K562 (cell line): ENCODE measurements at regions not wholly inside any gene's neighbourhood (a gene's known extent, or its start where the extent isn't known, plus 50 kb on each side); places are given as distances from the start of the nearest gene placed in this dataset.

Experiments
- EZH2 ChIP-seq: IDR thresholded peaks from 2 replicates; pipeline ENCODE4 v1.6.1; 2012; ENCODE audit warnings: low read depth, mild to moderate bottlenecking, inconsistent platforms, low read length, borderline replicate concordance
- HOXB6 ChIP-seq: fragments of 250-450 bp; sonication (Bioruptor Pico); IDR thresholded peaks from 2 replicates; pipeline ENCODE4 v1.5.1; 2022; ENCODE audit warnings: mild to moderate bottlenecking, borderline replicate concordance
- KAT7 ChIP-seq: sonication (generic); formaldehyde crosslinking; IDR thresholded peaks from 2 replicates; pipeline ENCODE4 v1.8.0; 2022; ENCODE audit warnings: missing genetic modification reagents, mild to moderate bottlenecking, borderline replicate concordance

DNA sequence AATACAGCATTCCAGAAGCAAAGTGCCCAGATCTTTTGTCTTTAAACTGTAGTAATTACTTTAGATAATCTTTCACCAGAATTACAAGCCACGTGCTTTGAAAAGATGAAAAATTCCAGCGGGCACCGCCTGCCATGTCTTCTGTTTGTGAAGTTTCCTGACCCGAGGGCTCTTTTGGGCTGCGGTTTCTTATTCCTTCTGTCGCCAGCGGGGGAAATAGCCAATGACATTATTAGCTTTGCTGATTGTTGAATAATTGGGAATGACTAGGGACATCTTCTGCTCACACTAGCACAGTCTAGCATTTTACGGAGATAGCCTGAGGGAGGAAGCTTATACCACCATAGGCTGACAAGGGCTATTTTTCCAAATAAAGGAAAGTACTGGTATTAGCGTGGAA lies 124.7 kb downstream of the SAMD5 start:
- TF ChIP-seq HOXB6 (CRISPR knock-in tag), result no peak
- no peak for TF ChIP-seq EZH2
- TF ChIP-seq KAT7 (CRISPR knock-in tag), result no peak
